Lung (tissue), 11 donors: ENCODE measurements at regions not wholly inside any gene's neighbourhood (a gene's known extent, or its start where the extent isn't known, plus 50 kb on each side); places are given as distances from the start of the nearest gene placed in this dataset.

Experiments used
- ATAC-seq: fragments of 200-7000 bp; cut with Tn5 transposase; one replicate; pipeline ENCODE4 v1.9.1; 2020; ENCODE audit warnings: moderate number of reproducible peaks; ENCODE audit not compliant: insufficient read depth, low FRiP score
- DNase-seq, 3 donors: peaks; one replicate each; pipeline ENCODE4 v3.0.0-alpha.2; 2013 to 2017
- H3K27ac ChIP-seq, 2 donors: one replicate each; pipeline ENCODE4 v1.5.1; 2013; ENCODE audit warnings: mild to moderate bottlenecking in 2 of 2, moderate library complexity in 2 of 2, control low read depth in 1 of 2, inconsistent platforms in 1 of 2, low read depth in 1 of 2, low read length in 1 of 2
- H3K27me3 ChIP-seq, 3 donors: one replicate each; pipeline ENCODE4 v1.5.1; 2013; ENCODE audit warnings: low read length in 2 of 3; ENCODE audit not compliant: control insufficient read depth in 3 of 3, insufficient read depth in 3 of 3
- H3K36me3 ChIP-seq, 4 donors: one replicate each; pipeline ENCODE4 v1.5.1; 2013; ENCODE audit warnings: low read length in 4 of 4, mild to moderate bottlenecking in 1 of 4, moderate library complexity in 1 of 4; ENCODE audit not compliant: control insufficient read depth in 4 of 4, insufficient read depth in 4 of 4
- H3K4me1 ChIP-seq, 5 donors: one replicate each; pipeline ENCODE4 v1.5.1; 2013; ENCODE audit warnings: low read length in 5 of 5, mild to moderate bottlenecking in 2 of 5, moderate library complexity in 1 of 5; ENCODE audit not compliant: control insufficient read depth in 5 of 5, insufficient read depth in 5 of 5
- H3K4me3 ChIP-seq: one replicate; pipeline ENCODE4 v1.5.1; 2013; ENCODE audit warnings: mild to moderate bottlenecking, control low read depth, moderate library complexity
- H3K9ac ChIP-seq, 2 donors: one replicate each; pipeline ENCODE4 v1.5.1; 2013; ENCODE audit warnings: low read length in 2 of 2, control low read depth in 1 of 2; ENCODE audit not compliant: insufficient read depth in 1 of 2
- H3K9me3 ChIP-seq, 4 donors: one replicate each; pipeline ENCODE4 v1.5.1; 2013; ENCODE audit warnings: low read length in 3 of 4, mild to moderate bottlenecking in 1 of 4, moderate library complexity in 1 of 4; ENCODE audit not compliant: control insufficient read depth in 4 of 4, insufficient read depth in 3 of 4
- WGBS, 2 donors: extraction: QIAGEN DNeasy Blood & Tissue Kit; methylation state at CpG; one replicate each; pipeline ENCODE4 v1.1.7; 2013; 5-methylcytosine and 5-hydroxymethylcytosine counted together
- TF ChIP-seq, protein P1 (sequence below): IDR thresholded peaks from 2 replicates; pipeline ENCODE4 v1.5.1; 2012; ENCODE audit warnings: mild to moderate bottlenecking; ENCODE audit errors: control extremely low read depth, extremely low read depth
- donor health status: control.
- donor health status: control.
- donor health status: Bipolar disorder and iron deficiency.
- donor health status: healthy.
- donor health status: DM: yes; HTN: yes; CAD: no.

- H3K27me3 ChIP-seq, result no peaks in the 10 kb centered on the region
- H3K36me3 ChIP-seq, result no peaks in the 10 kb centered on the region
- TF ChIP-seq, protein P1, sequence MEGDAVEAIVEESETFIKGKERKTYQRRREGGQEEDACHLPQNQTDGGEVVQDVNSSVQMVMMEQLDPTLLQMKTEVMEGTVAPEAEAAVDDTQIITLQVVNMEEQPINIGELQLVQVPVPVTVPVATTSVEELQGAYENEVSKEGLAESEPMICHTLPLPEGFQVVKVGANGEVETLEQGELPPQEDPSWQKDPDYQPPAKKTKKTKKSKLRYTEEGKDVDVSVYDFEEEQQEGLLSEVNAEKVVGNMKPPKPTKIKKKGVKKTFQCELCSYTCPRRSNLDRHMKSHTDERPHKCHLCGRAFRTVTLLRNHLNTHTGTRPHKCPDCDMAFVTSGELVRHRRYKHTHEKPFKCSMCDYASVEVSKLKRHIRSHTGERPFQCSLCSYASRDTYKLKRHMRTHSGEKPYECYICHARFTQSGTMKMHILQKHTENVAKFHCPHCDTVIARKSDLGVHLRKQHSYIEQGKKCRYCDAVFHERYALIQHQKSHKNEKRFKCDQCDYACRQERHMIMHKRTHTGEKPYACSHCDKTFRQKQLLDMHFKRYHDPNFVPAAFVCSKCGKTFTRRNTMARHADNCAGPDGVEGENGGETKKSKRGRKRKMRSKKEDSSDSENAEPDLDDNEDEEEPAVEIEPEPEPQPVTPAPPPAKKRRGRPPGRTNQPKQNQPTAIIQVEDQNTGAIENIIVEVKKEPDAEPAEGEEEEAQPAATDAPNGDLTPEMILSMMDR, result no peak
- H3K4me3 ChIP-seq, result no peak overlapping the region
- ATAC-seq (no peak), DNase-seq (no peak)
- H3K9me3 ChIP-seq, result peaks cover 0 to 2% (median 0%) of the 10 kb centered on the region in 4 donors
- no peak overlapping the region for H3K27ac ChIP-seq
- no peak overlapping the region for H3K9ac ChIP-seq
- H3K4me1 ChIP-seq, result no peaks in the 10 kb centered on the region
Observed at GRCh38 chr5:88117546-88117945, 151.1 kb downstream of the TMEM161B start.

- TF ChIP-seq, protein P1, result no peak
Observed at GRCh38 chr5:88116396-88116795, 152.2 kb downstream of the TMEM161B start.

GRCh38 chr5:88115211-88115610 lies 153.4 kb downstream of the TMEM161B start:
- no peak overlapping the region for H3K4me3 ChIP-seq
- ATAC-seq, result no peak
- H3K4me1 ChIP-seq, result no peaks in the 10 kb centered on the region

More at GRCh38 chr5:88116396-88116795, 152.2 kb downstream of the TMEM161B start:
- Histone ChIP-seq H3K4me1 (no peaks in the 10 kb centered on the region), H3K4me3 (no peak overlapping the region), H3K27ac (no peak overlapping the region), H3K36me3 (no peaks in the 10 kb centered on the region), H3K27me3 (no peaks in the 10 kb centered on the region), H3K9ac (no peak overlapping the region), H3K9me3 (peaks cover 0 to 2% (median 0%) of the 10 kb centered on the region in 4 donors)
- ATAC-seq (no peak), DNase-seq (no peak)

DNA sequence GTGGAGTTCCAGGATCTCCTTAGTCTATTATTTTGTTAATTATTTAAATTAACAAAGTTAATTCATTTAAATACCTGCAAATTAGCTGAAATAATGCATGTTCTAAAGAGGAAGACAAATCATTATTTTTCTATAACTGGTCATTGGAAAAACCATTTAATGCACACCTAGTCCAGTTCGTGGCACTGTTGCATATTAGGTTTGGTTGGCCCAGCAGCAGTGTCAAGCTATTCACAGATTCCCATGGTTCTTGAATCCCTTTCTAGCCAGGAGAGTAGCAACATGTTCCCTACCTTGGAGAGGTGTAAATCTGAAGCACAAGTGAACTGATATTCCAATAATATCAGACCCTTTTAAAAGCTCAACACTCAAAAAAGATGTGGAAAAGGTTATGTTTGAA lies 155.2 kb downstream of the TMEM161B start:
- DNase-seq, result no peak
- H3K9me3 ChIP-seq, result peaks cover 0 to 3% (median 0%) of the 10 kb centered on the region in 4 donors
- no peak overlapping the region for H3K9ac ChIP-seq
- TF ChIP-seq, protein P1, result no peak
- no peaks in the 10 kb centered on the region for H3K27me3 ChIP-seq
- H3K36me3 ChIP-seq, result no peaks in the 10 kb centered on the region
- 77 to 81% methylated on average over 1 of the region's 1 CpG for WGBS, 2 donors
- no peak for ATAC-seq
- H3K4me1 ChIP-seq, result no peaks in the 10 kb centered on the region
- no peak overlapping the region for H3K4me3 ChIP-seq
- H3K27ac ChIP-seq, result no peak overlapping the region

More at GRCh38 chr5:88115211-88115610, 153.4 kb downstream of the TMEM161B start:
- H3K9me3 ChIP-seq, result no peaks in the 10 kb centered on the region
- TF ChIP-seq, protein P1, result no peak
- no peak overlapping the region for H3K9ac ChIP-seq
- H3K36me3 ChIP-seq, result no peaks in the 10 kb centered on the region
- no peaks in the 10 kb centered on the region for H3K27me3 ChIP-seq
- no peak overlapping the region for H3K27ac ChIP-seq
- no peak for DNase-seq
- 73 to 82% methylated on average over 3 of the region's 3 CpGs for WGBS, 2 donors
